DND-41 (cell line): ENCODE measurements at regions not wholly inside any gene's neighbourhood (a gene's known extent, or its start where the extent isn't known, plus 50 kb on each side); places are given as distances from the start of the nearest gene placed in this dataset.

Experiments used
- EZH2 ChIP-seq: IDR thresholded peaks from 3 replicates; pipeline ENCODE4 v1.6.1; 2012; ENCODE audit warnings: borderline replicate concordance, low read depth, mild to moderate bottlenecking, moderate library complexity, low read length, inconsistent platforms; ENCODE audit not compliant: severe bottlenecking
- TF ChIP-seq, protein P1 (sequence below): IDR thresholded peaks from 2 replicates; pipeline ENCODE4 v1.5.1; 2012; ENCODE audit warnings: borderline replicate concordance, low read length, moderate library complexity, mild to moderate bottlenecking; ENCODE audit not compliant: poor library complexity, severe bottlenecking; ENCODE audit errors: extremely low read depth

DNA sequence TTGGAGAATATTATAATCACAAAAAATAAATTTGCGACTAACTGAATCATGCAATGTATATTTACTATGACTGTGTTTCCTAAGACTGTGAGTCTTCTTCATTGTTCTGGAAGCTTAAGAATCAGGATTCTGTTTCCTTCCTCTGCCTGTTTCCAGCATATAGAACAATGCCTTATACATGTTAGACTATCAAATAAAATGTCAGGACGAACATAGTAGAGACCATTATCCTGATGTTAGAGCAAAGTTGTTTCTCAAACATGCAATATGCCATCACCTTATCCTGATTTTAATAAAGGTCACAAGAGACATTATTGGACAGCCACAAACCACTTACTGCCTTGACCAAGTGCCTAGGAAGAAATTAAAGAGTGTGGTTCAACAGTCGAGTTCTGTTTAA is 457.4 kb upstream of the AGTR1 start:
- no peak for TF ChIP-seq EZH2
- TF ChIP-seq, protein P1, sequence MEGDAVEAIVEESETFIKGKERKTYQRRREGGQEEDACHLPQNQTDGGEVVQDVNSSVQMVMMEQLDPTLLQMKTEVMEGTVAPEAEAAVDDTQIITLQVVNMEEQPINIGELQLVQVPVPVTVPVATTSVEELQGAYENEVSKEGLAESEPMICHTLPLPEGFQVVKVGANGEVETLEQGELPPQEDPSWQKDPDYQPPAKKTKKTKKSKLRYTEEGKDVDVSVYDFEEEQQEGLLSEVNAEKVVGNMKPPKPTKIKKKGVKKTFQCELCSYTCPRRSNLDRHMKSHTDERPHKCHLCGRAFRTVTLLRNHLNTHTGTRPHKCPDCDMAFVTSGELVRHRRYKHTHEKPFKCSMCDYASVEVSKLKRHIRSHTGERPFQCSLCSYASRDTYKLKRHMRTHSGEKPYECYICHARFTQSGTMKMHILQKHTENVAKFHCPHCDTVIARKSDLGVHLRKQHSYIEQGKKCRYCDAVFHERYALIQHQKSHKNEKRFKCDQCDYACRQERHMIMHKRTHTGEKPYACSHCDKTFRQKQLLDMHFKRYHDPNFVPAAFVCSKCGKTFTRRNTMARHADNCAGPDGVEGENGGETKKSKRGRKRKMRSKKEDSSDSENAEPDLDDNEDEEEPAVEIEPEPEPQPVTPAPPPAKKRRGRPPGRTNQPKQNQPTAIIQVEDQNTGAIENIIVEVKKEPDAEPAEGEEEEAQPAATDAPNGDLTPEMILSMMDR: no peak
